HG03097 (cell line): ENCODE measurements at regions not wholly inside any gene's neighbourhood (a gene's known extent, or its start where the extent isn't known, plus 50 kb on each side); places are given as distances from the start of the nearest gene placed in this dataset.

ENCODE experiments used
- ATAC-seq: cut with Tn5 transposase; IDR thresholded peaks from one replicate; pipeline ENCODE4 v1.9.1; 2021; ENCODE audit not compliant: unreplicated experiment, low FRiP score

GRCh38 chr9:82295181-82295580 is 306.6 kb downstream of the SPATA31D1 start:
- no peak for ATAC-seq

DNA sequence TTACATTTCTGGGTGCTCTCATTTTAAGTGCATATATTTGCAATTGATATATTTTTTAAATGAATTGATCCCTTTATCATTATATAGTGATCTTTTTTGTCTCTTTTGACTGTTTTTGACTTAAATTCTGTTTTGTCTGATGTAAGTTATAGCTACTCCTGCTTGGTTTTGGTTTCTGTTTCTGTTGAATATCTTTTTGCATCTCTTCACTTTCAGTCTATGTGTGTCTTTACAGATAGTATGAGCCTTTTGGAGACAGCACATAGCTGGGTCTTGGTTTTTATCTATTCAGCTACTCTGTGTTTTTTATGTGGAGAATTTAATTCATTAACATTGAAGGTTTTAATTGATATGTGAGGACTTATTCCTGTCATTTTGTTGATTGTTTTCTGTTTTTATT is 311.3 kb downstream of the SPATA31D1 start:
- ATAC-seq = peak; percentile 59

DNA sequence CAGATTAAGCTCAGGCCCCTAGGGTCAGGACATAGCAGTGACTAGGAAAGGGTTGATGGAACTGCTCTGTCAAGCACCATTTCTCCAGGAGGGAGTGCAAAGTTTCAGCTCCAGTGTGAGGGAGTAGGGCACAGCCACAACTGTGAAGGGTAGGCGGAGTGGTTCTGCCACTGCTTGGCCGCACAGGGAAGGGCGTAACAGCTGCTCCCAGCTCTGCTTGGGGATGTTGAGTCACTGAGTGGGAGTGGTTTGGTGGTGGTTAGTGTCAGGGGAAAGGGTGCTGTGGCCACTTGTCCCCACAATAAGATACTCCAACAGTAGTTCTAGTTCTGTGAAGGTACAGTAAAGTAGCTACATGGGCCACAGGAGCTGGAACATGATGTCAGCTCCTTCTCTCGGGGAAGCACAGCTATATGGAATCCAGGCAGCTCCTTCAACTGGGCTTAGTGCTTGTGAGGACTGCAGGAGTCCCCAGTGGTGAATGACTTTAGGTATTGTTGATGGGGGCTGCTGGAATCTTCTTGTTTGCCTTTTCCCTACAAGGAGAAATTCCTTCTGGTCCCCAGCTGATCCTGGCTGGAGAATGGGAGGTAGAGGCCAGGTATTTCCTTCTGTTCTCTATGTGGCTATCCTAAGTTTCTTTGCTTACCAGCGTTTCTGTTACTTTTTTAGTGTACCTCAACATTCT is 314.5 kb downstream of the SPATA31D1 start:
- no peak for ATAC-seq

GRCh38 chr9:82308836-82309235 is 320.3 kb downstream of the SPATA31D1 start:
- no peak for ATAC-seq

- ATAC-seq = no peak
Measured at GRCh38 chr9:82313697-82314096, 325.1 kb downstream of the SPATA31D1 start.

GRCh38 chr9:82320566-82320965 is 332.0 kb downstream of the SPATA31D1 start:
- ATAC-seq = no peak

DNA sequence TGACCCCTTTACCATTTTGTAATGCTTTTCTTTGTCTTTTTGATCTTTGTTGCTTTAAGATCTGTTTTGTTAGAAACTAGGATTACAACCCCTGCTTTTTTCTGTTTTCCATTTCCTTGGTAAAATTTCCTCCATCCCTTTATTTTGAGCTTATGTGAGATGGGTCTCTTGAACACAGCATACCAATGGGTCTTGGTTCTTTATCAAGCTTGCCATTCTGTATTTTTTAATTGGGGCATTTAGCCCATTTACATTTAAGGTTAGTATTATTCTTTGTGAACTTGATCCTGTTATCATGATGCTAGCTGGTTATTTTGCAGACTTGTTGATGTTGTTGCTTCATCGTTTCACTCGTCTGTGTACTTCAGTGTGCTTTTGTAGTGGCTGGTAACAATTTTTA is 337.3 kb downstream of the SPATA31D1 start:
- ATAC-seq = no peak

DNA sequence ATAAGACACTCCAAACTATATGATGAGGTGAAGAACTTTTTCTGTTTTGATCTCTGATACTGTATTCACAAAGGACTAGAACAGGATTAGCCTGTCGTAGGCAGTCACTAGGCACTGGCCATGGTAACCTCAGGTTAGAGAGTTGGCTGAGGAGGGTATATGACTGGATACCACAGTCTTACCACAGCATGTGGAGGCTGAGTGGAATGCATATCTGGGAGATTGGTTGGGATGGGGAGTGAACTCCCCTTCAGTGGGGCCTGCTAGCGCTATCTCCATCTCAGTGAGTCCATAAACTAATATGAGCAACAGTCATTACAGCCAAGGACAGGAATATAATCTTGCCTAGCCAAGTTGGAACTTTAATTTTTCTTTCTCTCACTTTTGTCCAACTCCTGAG is 339.1 kb downstream of the SPATA31D1 start:
- no peak for ATAC-seq

DNA sequence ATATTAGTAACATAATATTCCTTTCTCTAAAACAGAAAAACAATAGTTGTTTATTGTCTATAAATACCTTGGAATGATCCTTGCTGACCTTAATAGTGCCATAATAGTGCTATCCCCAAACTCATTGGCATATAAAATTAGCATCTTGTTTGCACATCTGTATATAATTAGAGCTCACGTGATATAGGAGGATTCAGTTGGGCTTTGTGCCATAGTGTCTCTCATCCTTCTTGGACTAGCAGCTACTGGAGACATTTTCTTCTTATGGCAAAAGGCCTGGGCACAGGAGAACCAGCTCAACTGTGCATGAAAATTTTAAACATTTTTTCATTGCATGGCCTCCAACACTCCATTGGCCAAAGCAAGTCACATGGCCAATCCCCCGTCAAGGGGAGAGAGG is 342.5 kb downstream of the SPATA31D1 start:
- no peak for ATAC-seq

DNA sequence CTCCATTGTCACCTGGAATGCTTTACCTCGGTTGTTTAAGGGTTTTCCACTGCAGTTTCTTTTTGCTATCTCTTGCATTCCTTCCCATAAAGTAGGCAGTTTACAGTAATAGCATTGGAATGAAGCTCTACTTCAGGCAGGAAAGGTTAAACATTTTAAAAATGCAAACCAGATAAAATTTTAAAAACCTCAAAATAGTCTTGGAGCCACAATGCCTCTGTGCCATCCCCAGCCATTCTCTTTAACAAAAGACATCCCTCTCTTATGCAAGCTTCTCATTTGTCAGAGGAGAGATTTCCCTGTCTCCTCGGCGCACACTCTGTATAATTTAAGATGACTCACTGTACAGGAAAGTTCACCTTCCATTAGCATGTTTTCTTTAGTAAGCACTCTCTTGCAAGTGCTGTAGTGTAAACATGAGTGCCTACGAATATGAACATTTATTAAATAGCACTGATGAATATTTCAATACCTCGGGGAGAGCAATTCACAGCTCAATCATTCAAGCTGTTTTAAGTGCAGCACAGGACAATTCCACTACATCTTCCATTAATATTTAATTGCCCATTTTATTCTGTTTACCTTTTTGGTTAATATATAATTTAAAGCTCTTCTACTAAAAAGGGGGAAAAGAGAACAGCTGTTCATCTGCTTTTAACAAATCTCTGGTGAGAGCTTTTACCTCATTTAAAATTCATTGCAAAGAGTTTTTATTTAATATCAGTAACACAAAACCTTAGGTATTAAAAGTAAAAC is 343.6 kb downstream of the SPATA31D1 start:
- ATAC-seq = no peak

DNA sequence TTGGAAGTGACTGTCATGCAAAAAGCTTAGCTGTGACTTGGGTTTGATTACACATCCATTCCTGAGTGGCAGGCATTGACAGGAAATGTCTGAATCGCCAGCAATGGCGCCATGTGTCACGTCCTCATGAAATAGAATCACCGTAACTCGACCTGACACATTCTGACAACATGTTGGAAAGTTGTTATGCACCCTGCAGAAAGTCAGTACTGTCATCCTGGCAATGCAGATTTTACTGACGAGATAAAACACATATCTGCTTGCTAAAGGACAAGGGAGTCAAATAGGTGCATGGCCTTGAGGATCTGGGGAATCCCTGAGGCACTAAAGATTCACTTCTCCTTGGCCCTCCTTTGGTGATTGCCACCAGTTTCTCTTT is 344.2 kb downstream of the SPATA31D1 start:
- ATAC-seq = no peak

- no peak for ATAC-seq
Measured at GRCh38 chr9:82333671-82334070, 345.1 kb downstream of the SPATA31D1 start.

- no peak for ATAC-seq
Measured at GRCh38 chr9:82334286-82334685, 345.7 kb downstream of the SPATA31D1 start.

- no peak for ATAC-seq
Measured at GRCh38 chr9:82337351-82337750, 348.8 kb downstream of the SPATA31D1 start.

DNA sequence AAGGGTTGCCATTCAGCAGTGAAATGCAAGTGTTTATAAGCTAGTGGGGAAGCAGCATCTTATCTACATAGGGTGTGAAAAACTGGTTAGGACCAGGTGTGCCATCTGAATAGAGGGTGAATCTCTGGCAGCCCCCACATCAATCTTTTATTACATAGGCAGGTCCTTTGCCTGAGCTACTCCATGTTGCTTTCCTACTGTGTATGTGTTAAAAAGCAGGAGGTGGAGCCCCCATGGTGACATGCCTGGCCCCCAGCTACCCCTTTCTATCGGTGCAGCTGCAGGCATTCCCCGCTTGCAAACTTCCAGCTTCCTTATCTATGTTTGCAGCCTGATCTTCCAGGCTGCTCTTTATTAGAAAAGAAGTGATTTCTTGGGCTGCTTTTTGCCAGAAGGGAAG is 353.5 kb downstream of the SPATA31D1 start:
- no peak for ATAC-seq

GRCh38 chr9:82346040-82346439 is 357.5 kb downstream of the SPATA31D1 start:
- ATAC-seq = no peak

GRCh38 chr9:82353631-82354278 is 365.2 kb downstream of the SPATA31D1 start:
- no peak for ATAC-seq

- no peak for ATAC-seq
Measured at GRCh38 chr9:82354279-82354659, 365.7 kb downstream of the SPATA31D1 start.

- ATAC-seq = no peak
Measured at GRCh38 chr9:82356131-82356530, 367.6 kb downstream of the SPATA31D1 start.

DNA sequence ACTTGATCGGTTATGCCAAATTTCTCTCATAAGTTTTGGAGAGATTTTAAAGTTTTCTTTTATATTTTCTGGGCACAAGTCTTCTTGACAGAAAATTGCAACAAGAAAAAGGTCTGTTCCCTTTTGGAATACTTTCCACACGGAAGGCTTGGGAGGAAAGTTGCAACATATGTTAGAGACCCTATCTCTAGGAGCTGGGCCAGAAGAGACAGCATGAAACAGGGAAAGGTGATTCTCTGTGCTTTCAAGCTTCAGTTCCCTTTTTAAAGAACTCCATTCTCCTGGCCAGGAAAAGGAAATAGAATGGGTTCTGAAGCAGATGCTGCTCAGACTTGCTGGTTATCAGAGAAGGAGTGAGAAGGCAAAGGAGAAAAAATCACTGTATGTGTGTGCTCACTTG is 368.3 kb downstream of the SPATA31D1 start:
- no peak for ATAC-seq

GRCh38 chr9:82363198-82363597 is 374.6 kb downstream of the SPATA31D1 start:
- ATAC-seq = no peak

- ATAC-seq = no peak
Measured at GRCh38 chr9:82363682-82364081, 375.1 kb downstream of the SPATA31D1 start.
